ENCODE measurements at regions not wholly inside any gene's neighbourhood (a gene's known extent, or its start where the extent isn't known, plus 50 kb on each side); places are given as distances from the start of the nearest gene placed in this dataset.
"Not testable (repeated sequence)": the region's sequence is repeated elsewhere in the genome, so short reads cannot be mapped to it uniquely, and the experiment has no call there.

DNA sequence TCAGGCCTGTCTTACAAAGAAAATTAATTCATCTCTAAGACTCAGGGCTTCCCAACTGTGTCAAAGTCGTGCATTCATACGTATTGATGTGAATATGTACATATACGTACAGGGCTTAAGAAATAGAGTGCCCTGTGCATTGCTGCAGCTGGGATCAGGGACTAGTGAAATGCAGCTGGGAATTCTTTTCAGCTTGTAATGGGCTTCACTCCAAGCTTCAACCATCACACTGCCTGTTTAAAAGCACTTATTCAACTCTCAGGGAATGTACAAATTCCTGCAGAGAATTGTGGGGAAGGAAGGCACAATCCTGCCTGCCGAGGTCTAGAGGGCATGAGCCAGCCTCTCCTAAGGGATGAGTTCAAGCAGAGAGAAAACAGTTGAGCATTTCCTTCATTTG, 59.6 kb upstream of the MAN2A1 start:
- DNase-seq (ENCODE audit: low read depth in 2 of 2) = no peak

DNA sequence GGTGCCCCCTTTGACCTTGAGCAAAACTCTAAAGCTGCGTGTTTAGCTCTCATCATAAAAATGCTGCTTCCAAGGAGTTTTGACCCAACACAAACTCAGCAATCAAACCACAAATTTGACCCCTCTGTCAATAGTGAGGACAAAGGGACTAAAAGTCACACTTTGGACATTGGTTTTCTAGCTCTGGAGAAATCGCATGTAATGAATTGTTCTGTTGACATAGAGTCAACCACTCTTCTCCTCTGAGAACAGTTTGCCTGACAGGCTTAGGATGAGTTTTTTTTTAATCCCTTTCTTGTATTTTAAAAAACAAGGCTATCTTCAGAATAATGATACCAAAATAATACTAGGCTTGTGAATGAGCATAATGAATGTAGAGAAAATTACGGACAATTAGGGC, 61.1 kb upstream of the MAN2A1 start:
- no peak for DNase-seq (ENCODE audit: low read depth in 2 of 2)

GRCh38 chr5:109621266-109621665, 68.5 kb upstream of the MAN2A1 start:
- DNase-seq (ENCODE audit: low read depth in 2 of 2) = not testable (repeated sequence)

DNA sequence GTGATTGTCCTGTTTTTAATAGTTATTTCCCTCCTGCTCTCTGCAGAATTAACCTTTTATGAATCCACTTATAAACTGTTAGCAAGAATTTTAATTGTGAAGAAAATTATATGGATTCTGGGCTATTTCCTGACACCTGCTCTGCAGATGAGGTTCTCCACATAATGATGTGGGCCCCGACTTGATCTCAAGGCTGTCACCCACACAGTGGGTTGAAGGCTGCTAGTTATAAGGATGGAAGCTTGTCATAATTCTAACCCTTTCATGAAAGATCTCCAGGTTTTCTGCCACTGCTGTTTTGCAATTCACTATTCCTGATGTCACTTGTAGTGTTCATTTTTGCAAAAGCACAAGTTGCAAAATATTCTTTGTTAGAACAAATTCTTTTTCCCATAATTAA, 69.1 kb upstream of the MAN2A1 start:
- no peak for DNase-seq (ENCODE audit: low read depth in 2 of 2)

DNA sequence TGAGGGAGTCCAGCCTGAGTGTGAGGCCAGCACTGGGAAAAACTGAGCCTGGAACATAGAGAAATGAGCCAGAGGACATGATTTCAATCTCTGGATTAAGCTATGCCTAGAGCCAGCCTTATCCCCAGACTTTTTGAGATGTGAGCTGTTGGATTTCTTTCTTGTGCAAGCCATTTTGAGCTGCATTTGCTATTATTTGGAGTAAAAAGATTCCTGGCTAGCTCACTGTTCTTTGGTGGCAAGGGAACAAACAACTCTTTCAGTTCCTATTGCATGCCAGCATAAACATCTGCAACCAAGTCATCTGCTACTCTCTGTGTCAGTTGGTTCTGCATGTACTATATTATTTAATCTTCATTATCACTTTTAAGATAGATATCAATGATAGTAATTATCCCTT, 70.1 kb upstream of the MAN2A1 start:
- DNase-seq (ENCODE audit: low read depth in 2 of 2) = no peak

GRCh38 chr5:109619021-109619460, 70.7 kb upstream of the MAN2A1 start:
- no peak for DNase-seq (ENCODE audit: low read depth in 2 of 2)

DNA sequence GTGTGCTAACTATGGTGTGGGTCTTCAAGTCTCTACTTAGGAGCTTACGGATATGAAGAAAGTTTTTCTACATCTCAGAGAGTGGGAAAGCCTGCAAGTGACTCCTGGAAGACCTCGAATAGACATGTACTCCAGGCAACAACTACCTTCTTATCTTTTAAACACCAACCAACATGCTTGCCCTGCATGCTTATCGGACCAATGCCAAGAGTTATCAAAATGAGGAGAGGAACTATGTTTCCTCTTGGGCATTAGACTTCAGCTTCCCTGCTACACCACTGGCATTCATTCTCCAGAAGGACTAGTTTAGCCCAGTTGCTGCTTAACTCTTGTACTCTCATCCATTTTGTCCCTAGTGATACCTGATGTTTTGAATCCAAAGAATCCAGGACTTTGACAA, 74.7 kb upstream of the MAN2A1 start:
- no peak for DNase-seq (ENCODE audit: low read depth in 2 of 2)

DNA sequence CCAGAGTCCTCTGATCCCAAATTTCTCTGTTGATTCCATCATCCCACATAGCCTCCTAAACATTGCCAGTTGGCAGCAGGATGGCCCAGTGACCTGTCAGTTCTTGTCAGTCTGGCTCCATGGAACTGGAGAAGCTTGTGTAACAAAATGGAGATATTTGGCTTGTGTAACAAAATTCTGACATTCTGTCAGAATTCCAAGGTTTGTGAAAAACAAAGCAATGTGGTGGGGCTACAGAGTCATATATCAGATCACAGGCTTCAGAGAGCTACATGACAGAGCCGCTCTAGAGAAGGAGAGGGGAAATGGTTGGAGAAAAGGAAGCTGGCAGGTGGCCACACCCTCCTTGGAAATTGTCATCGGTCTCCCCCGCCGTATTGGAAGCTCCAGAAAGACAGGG, 75.4 kb upstream of the MAN2A1 start:
- no peak for DNase-seq (ENCODE audit: low read depth in 2 of 2)

GRCh38 chr5:109612278-109612905, 77.3 kb upstream of the MAN2A1 start:
- no peak for DNase-seq (ENCODE audit: low read depth in 2 of 2)

- no peak for DNase-seq (ENCODE audit: low read depth in 2 of 2)
These were observed 78.2 kb upstream of the MAN2A1 start for GRCh38 chr5:109611505-109611904.

DNA sequence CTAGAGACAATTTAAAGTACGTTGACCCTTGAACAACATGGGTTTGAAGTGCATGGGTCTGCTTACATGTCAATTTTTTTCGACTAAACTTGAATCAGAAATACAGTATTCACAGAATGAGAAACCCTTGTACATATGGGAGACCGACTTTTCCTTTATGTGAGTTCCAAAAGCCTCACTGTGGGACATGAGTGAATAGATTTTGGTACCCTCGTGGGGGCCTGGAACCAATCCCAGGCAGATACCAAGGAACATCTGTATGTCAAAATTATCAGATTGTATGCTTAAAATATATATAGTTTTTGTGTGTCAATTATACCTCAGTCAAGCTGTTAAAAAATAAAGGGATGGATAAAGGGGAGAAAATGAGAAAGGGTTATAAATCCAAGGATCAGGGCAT, 78.7 kb upstream of the MAN2A1 start:
- no peak for DNase-seq (ENCODE audit: low read depth in 2 of 2)

- no peak for DNase-seq (ENCODE audit: low read depth in 2 of 2)
These were observed 79.1 kb upstream of the MAN2A1 start for GRCh38 chr5:109610581-109610980.

GRCh38 chr5:109605207-109605730, 84.5 kb upstream of the MAN2A1 start:
- DNase-seq (ENCODE audit: low read depth in 2 of 2) = no peak

GRCh38 chr5:109604758-109605157, 85.0 kb upstream of the MAN2A1 start:
- no peak for DNase-seq (ENCODE audit: low read depth in 2 of 2)

- DNase-seq (ENCODE audit: low read depth in 2 of 2) = no peak
These were observed 88.0 kb upstream of the MAN2A1 start for GRCh38 chr5:109601736-109602135.

GRCh38 chr5:109597893-109598292, 91.8 kb upstream of the MAN2A1 start:
- no peak for DNase-seq (ENCODE audit: low read depth in 2 of 2)

DNA sequence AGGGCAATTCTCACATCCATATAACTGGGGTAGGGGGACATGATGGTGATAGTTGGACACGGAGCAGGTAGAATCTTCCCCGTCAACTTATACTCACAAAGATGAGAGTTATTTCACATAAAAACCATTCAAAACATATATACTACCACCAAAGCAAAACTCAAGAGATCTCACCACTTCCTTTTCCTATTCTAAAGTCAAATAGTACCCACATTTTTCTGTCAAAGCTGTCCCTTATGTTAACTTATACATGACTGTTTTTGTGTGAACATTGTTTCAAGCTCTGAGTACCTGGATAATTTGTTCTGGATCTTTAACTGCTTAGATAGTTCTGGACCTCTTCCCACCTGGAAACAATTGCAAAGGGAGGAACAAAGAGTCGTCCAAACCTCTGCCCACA, 95.5 kb upstream of the MAN2A1 start:
- DNase-seq (ENCODE audit: low read depth in 2 of 2) = no peak

DNA sequence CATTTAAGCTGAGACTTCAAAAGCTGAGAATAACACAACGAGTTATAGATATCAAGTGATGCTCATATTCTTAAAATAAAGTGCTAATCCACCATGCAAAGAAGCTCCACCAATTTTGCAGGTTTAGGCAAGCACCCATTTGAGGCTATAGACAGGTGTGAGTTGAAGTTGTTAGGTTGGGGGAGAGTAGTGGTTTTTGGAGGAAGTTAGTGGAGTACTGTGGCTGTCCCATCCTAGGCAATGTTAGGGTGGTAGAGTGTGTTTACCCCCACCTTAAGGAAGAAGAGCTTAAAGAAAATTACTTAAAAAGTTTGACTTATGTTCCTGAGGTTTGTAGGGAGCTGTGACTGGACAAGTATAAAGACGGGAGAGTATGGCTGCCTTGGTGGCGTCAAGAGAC, 98.9 kb upstream of the MAN2A1 start:
- no peak for DNase-seq (ENCODE audit: low read depth in 2 of 2)

DNA sequence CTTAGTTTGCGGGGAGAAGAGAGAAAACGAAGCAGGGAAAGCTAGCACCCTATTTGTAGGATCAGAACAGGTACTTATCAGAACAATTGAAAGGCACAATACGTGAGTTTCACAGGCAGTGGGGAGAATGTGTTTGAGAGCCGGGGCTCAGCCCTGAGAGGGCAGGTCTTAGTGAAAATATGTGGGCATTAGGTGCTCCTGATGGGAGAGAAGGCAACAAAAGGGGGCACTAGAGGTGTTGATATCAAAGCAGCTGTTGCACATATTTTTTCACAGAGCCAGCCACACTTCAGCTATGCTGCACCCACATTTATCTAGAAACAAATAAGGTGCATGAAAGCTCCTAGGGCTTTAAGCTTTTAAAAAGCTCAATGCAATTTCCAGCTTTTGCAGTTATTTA, 99.7 kb upstream of the MAN2A1 start:
- no peak for DNase-seq (ENCODE audit: low read depth in 2 of 2)

- DNase-seq (ENCODE audit: low read depth in 2 of 2) = no peak
These were observed 100.5 kb upstream of the MAN2A1 start for GRCh38 chr5:109589239-109589638.

DNA sequence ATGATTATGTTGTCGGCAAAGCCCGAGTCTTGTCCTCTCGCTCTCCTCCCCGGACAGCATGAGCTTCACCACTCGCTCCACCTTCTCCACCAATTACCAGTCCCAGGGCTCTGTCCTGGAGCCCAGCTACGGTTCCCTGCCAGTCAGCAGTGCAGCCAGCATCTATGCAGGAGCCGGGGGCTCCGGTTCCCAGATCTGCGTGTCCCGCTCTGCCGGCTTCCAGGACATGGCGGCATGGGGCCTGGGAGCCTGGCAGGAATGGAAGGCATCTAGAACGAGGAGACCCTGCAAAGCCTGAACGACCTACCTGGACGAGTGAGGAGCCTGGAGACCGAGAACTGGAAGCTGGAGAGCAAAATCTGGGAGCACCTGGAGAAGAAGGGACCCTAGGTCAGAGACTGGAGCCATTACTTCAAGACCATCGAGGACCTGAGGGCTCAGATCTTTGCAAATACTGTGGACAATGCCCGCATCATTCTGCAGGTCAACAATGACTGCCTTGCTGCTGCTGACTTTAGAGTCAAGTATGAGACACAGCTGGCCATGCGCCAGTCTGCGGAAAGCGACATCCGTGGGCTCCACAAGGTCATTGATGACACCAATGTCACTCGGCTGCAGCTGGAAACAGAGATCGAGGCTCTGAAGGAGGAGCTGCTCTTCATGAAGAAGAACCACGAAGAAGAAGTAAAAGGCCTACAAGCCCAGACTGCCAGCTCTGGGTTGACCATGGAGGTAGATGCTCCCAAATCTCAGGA, 101.3 kb upstream of the MAN2A1 start:
- DNase-seq (ENCODE audit: low read depth in 2 of 2) = no peak

- no peak for DNase-seq (ENCODE audit: low read depth in 2 of 2)
These were observed 104.6 kb upstream of the MAN2A1 start for GRCh38 chr5:109584986-109585599.

- no peak for DNase-seq (ENCODE audit: low read depth in 2 of 2)
These were observed 109.5 kb upstream of the MAN2A1 start for GRCh38 chr5:109580225-109580624.
